ENCODE measurements at regions not wholly inside any gene's neighbourhood (a gene's known extent, or its start where the extent isn't known, plus 50 kb on each side); places are given as distances from the start of the nearest gene placed in this dataset.
"Not testable (repeated sequence)": the region's sequence is repeated elsewhere in the genome, so short reads cannot be mapped to it uniquely, and the experiment has no call there.

DNA sequence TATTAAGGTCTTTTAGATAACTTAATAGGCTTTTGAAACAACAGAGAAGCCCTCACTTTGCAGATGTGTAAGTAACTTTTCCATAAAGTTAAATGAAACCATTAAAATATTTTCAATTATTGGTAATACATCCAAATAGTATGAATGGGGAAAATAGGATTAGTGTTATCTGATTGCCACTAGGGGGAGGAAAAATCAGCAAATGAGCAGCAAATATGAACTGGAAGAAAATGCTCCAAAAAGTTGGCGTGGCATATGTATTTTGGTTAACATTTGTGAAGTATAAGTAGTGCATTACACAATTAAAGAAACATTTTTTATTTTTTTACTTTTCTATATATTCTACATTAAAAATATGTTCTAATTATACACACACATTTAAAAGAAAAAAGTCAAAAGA, 259.8 kb upstream of the ANO5 start:
- DNase-seq, result no peak

GRCh38 chr11:21944577-21944976, 248.3 kb upstream of the ANO5 start:
- no peak for DNase-seq

- no peak for DNase-seq
Measured at GRCh38 chr11:21948876-21949275, 244.0 kb upstream of the ANO5 start.

DNA sequence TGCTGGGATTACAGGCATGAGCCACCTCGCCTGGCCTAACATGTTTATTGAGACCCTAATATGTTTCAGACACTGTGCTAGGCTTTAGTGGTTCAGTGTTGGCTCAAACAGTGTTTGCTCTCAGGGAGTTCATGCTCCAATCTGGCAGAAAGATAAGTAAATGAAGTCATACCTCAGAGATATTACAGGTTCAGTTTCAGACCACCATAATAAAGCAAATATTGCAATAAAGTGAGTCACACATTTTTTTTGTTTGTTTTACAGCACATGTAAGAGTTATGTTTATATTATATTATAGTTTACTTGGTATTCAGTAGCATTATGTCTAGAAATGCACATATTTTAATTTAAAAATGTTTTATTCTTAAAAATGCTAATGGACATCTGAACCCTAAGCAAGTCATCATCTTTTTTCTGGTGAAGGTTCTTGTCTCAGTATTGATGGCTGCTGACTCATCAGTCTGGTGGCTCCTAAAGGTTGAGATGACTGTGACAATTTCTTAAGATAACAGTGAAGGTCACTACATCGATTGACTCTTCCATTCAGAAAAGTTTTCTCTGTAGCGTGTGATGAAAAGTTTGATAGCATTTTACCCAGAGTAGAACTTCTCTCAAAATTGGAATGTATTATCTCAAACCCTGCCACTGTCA, 243.0 kb upstream of the ANO5 start:
- no peak for DNase-seq

DNA sequence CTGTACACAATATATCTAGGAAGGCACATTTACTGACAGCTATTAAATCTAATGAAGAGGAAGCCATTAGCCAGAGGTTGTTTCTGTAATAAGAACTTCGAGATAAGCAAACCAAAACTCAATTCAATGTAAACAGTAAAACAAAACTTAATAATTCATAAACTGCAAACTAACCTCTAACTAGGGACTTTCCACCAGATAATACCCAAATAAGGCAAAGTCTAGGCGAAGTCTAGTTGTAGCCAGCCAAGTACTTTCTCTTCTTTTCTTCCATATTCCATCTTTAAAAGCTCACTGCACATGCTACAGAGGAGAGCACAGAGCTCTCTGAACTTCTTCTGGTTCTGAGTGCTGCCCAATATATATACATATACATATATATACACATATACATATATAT, 229.9 kb upstream of the ANO5 start:
- DNase-seq, result no peak

GRCh38 chr11:21965221-21965620, 227.7 kb upstream of the ANO5 start:
- DNase-seq, result no peak

DNA sequence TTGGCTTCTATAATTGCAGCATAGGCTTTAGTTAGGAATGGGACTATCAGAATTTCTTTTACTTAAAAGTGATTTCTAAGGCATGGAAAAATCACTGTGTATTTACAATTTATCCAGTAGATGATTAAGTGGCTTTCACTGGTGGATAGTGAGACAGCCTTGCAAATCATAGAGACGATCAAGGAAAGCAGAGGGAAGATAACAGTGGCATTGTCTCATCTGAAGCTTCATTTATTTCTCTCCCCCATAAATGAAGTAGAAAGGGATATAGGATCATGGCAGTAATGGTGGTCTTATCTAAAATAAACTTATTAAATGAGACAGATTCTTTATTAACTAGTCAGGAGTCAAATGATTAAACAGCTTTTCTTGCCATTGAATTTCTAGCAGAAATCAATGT, 224.2 kb upstream of the ANO5 start:
- no peak for DNase-seq

DNA sequence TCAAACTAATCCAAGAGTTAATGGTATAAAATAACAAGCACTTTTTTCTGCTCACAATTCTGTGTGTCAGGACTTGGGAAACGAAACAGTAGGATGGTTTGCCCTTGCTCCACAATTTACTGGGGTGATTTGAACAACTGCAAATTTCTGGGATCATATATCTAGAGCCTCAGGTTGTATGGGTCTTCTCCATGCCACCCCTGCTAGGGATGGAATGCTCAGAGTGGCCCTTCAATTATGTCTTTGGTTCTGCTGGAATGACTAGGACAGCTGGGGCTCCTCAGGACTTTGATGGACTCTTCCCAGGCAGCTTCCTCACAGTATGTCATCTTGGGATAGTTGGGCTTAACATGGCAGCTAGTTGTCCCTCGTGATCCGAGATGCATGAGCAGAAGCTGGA, 223.0 kb upstream of the ANO5 start:
- DNase-seq, result no peak

DNA sequence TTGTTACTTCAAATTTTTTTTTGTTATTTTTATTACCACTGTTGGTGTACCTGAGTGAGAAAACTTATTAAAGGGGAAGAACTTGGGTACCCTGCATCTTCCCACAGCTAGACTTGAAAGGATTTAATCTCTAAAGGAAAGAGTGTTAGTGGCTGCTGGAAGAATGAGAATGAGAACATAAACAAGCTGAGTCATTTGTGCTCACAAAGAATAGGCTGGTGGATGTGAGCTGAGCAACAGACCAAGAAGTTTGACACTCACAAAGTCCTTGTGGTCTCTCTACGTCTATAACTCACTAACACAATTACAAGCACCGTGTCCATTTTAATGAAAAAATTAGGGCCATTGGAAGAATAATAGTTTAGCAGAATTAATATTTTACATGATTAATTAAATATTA, 217.6 kb upstream of the ANO5 start:
- no peak for DNase-seq

- no peak for DNase-seq
Measured at GRCh38 chr11:21976210-21976609, 216.7 kb upstream of the ANO5 start.

DNA sequence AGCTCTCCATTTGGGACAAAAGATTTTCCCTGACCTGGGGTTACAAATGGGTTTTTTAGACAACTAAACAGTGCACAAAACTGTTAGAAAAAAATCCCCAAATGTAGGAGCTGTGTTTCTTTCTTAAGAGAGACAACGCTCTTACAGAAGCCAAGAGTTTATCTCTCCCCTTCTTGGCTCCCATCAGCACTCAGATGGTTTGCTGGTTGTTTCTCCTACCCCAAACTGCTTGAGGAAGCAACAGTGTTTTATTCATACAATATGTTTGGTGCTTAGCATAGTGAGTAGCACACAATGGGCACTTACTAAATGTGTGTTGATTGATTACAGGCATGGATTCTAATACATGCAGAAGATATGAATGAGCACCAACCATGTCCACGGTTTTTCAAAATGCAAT, 209.5 kb upstream of the ANO5 start:
- no peak for DNase-seq

DNA sequence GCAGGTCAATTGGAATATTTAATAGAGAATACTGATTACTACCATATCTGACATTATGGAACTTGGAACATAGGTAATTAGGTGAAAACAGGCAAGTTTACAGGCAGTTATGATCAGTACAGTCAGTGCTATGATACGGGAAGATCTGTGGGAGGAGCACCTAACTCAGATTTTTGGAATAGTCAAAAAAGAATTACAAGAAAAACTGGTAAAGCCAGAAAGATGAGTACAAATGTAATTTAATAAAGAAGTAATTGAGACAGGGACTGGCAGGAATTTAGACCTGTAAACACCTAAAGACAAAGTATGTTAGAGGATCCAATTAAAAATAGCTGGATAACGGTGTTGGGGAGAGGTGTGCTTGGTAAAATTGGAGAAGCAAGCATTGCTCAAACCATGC, 206.5 kb upstream of the ANO5 start:
- no peak for DNase-seq

DNA sequence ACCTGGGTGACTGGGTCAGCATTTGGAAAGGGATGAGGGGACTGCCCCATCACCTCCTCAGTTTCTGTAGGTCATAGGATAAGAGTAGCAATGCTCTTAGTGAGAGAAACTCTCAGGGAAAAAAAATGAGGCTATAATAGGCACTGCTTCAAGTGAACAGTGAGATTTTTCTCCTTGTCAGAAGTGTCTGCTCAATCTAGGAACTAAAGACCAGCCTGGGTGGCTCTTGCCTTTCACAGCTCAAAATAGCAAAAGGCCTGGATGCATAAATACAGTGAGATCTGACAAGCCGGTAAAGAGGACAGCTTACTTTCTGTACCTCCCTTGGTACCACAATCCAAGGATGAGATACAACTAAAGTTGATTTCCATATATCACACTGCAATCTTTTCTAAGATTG, 205.6 kb upstream of the ANO5 start:
- no peak for DNase-seq

GRCh38 chr11:21988477-21988876, 204.4 kb upstream of the ANO5 start:
- no peak for DNase-seq

- not testable (repeated sequence) for DNase-seq
Measured at GRCh38 chr11:22001803-22002202, 191.1 kb upstream of the ANO5 start.

DNA sequence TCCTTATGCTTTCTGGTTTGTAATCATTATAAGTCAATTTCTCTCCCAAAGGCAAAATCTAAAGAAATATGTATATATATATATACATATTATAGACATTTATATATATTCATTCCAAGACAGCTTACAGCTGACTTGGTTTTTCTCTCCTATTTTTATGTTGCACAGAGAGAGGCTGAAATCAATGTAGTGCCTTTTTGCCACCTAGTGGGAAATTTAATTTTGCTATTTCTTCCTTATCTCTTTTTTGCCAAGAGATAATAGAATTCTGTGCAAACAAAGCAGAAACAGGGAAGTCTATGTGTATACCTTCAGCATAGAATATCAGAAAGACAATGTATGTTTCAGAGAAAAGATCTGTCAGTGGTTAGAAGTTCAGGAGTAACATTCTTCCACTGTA, 186.0 kb upstream of the ANO5 start:
- no peak for DNase-seq

DNA sequence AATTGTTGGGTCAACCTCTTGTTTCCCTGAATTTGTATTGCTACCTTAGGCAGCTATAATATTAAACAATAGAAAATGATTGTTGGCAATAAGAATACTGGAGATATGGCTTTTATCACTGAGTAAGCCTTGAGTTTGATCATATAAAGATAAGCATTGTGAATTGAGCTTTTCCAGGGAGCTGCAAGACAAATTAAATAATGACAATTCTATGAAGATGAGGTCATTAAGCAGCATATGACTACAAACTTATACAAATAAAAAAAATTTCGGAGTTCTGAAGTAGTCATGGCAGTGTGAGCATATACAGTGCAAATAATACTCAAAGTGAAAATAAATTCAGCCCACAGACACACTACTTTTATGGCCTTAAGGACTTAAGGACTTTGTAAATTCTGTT, 161.1 kb upstream of the ANO5 start:
- DNase-seq, result no peak

DNA sequence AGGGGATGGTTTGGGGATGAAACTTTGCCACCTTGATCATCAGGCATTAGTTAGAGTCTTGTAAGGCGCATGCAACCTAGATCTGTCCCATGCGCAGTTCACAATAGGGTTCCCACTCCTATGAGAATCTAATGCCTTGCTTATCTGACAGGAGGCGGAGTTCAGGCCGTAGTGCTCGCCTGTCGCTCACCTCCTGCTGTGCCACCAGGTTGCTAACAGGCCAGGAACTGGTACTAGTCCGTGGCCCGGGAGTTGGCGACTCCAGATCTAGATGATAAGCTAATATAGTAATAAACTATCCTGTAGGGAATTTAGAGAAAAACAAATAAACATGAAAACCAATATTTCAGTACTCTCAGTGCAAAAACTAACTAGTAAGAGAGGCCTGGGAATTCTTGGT, 155.4 kb upstream of the ANO5 start:
- DNase-seq, result no peak

GRCh38 chr11:22041039-22041438, 151.8 kb upstream of the ANO5 start:
- DNase-seq, result no peak

DNA sequence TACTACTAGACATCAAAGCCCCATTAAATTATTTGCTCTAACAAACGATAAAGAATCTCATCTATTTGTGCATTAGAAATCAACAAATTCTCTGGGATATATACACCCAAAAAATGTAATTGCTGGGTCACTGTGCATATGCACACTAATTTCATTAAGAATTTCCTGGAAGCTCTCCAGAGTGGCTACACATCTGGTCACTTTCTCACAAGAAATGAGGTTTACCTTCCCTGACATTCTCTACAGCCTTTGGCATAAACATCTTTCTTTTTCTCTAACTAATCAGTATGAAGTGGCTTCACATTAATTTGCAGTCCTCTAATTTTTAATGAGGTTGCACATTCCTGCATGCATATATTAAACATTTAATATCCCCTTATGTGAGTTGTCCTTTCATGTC, 150.8 kb upstream of the ANO5 start:
- DNase-seq, result no peak

- DNase-seq, result no peak
Measured at GRCh38 chr11:22044126-22044525, 148.8 kb upstream of the ANO5 start.

DNA sequence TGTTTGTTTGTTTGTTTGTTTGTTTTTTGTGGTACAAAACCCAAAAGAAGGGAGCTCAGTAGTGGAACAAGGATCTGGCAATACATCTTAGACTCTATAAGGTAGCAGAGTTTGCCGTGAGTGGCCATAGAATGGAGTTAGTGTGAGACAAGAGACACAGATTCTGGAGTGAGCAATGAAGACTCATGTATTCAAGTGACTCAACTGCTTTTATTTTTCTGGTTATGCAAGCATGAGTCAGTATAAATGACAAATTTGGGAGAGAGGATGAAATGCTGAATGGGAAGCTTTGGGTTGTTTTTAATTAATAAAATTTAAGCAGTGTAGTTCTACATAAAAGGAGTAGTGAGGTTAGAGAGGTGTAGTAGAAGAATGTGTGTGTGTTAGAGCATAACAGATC, 143.6 kb upstream of the ANO5 start:
- DNase-seq, result no peak

DNA sequence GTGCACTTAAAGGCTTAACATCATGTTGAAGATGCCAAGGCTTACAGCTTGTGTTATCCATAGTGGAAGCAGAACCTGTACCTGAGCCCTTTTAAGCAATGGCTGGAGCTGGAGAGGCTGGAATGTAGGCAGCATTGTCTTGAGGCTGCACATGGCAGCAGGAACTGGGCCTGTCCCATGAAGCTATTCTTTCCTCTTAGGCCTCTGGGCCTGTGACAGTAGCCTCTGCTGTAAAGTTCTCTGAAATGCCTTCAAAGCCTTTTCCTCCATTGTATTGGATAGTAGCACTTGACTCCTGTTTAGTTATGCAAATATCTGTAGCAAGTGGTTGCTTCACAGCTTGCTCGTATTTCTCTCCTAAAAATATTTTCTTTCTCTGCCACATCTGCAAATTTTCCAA, 127.4 kb upstream of the ANO5 start:
- DNase-seq, result no peak

DNA sequence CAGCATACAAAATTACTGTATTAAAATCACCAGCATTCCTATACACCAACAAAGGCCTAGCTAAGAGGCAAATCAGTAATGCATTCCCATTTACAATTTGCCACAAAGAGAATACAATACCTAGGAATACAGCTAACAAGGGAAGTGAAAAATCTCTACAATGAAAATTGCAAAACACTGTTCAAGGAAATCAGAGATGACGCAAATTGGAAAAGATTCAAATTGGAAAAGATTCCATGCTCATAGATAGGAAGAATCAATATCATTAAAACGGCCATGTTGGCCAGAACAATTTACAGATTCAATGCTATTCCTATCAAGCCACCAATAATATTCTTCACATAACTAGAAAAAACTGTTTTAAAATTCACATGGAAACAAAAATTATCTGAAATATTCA, 123.0 kb upstream of the ANO5 start:
- no peak for DNase-seq

DNA sequence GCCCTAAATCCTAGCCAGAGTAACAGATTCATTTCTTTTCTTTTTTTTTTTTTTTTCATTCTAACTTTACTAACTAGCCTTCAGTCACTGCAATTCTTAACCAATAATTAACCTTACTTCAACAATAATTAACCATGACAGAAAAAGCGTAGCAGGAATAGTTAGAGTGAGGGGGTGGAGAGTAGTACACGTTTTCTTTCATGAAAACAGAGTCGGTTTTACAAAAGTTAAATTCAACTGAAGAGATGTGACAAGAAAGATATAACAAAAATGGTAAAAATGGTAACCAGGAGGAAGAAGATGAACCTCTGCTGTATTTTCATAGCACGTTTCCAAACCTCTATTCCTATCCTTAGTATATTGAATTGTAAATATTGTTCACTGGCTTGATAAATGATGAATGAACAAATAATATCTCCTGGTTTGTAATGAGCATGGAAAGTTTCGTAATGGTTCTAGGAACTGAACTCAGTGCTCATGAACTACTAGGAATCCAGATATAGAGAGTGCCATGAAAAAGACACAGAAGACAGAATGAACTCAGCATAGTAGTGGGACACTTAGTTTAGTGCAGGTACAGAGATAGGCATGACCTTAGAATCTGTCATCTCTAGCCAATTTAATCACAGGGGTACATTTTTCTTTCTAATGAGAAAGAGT, 116.5 kb upstream of the ANO5 start:
- DNase-seq, result no peak
